ENCODE measurements at regions not wholly inside any gene's neighbourhood (a gene's known extent, or its start where the extent isn't known, plus 50 kb on each side); places are given as distances from the start of the nearest gene placed in this dataset.

- TF ChIP-seq CTCF (IDR thresholded peaks at IDR 0.05; ENCODE audit: insufficient read depth, low read depth, low read length) = no peak
- no peak for TF ChIP-seq EZH2 (IDR thresholded peaks at IDR 0.05; ENCODE audit: insufficient read depth, low read length)
Observed at GRCh38 chr2:136168720-136169119, 50.8 kb upstream of the CXCR4 start.
